COLO668 (cell line): ENCODE measurements at regions not wholly inside any gene's neighbourhood (a gene's known extent, or its start where the extent isn't known, plus 50 kb on each side); places are given as distances from the start of the nearest gene placed in this dataset.

Experiments used
- DNase-seq: peaks from one replicate; lab custom pipeline; 2025; ENCODE audit not compliant: unreplicated experiment; lab: John Stamatoyannopoulos, UW

DNA sequence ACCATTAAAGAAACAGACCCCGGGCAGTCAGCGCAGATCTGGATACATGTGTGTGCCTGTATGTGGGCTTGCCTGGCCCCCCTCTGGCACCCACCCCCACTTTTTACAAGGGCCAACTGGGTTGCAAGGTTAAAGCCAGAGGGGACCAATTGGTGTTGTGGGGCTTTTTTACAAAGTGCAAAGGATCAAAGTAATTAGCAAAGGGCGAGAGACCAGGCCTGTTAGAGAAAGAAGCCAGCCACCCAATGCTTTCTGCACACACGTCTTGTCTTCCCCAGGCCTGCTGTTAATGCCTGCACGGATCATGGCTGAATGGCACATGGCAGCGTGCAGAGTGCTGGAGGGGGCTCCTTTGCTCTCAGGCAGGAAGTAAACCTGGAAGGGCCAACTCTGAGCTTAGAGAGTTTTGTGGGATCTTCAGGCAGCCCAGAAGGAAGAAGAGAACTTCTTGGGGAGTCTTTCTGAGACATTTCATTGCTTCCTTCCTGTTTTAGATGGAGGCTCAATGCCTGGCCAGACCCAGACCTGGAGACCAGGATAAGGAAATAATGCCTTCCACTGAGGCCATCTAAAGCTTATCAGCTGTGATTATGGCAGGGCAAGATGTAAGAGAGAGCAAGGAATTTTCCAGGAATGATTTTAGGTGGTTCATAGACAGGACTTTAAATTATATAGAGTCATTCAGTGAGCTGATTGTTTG, 523.4 kb upstream of the TBX3 start:
- no peak for DNase-seq

DNA sequence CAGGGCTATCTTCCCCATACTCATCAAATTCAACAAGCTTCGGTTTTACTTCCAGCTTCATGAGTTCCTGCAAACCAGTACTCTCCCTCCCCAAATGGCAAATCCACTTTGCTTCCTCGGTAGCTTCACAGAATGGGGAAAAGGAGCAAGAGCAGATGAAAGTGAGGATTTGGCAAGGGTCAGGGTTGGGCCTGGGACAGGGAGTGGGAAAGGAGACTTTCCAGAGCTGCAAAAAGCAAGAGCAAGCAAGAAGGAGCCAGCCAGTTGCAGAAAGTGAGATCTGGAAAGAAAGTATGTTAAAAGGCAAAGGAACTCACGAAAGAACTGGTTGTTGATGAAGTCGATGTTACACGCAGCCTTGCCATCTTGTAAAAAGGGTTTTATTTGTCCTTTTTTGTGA, 522.8 kb upstream of the TBX3 start:
- no peak for DNase-seq

DNA sequence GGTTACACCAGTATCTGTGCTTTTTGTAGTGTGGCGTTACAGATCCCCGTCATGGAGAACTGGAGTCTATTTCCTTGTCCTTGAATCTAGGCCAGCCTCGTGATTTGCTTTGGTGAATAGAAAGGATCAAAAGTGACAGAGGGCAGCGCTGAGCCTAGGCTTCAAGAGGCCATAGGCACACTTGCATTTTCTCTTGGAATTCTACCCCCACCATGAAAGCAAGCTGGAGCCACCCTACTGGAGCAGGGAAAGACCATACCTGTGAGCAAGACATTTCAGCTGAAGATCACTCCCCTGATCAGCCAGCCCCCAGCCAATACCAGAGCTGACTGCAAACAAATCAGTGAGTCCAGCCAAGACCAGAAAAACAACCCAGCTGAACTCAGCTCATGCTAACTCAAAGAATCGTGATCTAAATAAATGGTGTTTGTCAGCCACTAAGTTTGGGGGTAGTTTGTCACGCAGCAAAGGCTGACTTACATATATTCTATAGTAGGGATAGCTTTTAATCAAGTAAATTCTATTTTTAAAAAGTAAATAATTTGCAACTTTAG, 521.9 kb upstream of the TBX3 start:
- DNase-seq, result no peak

DNA sequence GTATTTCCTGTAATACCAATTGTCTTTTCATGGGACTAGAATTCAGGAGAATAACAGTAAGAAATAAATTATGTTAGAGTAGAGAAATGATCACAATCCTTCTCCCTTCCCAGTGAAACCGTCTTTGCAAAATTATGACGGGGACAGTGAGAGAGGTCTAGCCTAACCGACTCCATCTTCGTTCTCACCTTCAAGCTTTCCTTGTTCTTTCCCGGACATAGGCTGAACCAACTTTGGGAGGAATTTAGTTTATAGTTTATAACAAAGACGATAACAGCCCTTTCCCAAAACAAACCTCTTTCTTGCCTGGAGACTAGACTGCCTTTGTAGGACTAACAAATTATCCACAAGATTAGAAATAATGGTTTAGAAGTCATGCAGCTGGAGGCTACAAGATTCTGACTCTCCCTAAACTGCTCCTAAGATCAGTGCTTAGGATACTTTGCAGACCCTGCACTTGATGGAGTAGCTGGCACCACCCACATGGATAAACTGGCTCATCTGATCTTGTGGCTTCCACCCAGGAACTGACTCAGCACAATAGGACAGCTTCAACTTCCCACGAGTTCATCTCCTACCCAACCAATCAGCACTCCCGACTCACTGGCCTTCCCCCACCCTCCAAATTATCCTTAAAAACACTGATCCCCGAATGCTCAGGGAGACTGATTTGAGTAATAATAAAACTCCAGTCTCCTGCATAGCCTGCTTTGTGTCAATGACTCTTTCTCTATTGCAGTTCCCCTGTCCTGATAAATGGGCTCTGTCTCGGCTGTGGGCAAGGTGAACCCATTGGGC, 521.2 kb upstream of the TBX3 start:
- DNase-seq, result no peak

DNA sequence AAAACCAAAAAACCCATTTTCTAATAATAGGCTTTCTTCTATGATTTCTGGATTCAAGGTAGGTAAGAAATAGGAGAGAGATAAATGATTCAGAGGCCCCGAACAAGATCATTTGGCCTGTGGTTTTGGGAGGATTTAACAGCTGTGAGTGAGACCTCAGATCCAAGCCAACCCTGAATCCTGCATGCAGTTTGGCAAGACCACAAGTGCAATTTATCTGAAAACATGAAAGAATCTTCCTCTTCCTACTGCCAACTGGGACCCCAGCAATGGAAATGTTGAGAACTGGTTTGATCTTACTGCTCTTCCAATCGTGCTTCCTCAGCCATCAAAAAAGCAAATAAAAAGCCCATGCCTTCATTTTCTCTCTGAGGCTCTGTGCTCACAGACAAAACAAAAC, 519.7 kb upstream of the TBX3 start:
- DNase-seq, result no peak

DNA sequence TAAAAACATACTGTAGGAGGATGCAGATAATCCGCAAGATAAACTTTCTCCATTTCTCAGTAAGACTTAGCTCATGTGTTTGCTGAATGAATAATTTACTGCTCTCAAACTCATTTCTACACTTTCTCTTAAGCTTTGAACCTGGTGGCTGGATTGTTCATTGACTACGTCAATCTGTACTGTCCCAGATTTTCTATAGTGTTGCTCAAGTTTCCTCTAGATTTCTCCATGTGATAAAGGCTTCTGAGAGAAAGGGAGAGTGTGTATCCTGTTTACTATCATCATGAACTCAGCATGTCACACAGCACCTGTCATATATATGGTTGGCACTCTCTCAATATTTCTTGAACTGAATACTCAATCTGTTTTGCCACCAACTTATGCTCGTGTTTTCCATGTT, 518.0 kb upstream of the TBX3 start:
- DNase-seq, result no peak

DNA sequence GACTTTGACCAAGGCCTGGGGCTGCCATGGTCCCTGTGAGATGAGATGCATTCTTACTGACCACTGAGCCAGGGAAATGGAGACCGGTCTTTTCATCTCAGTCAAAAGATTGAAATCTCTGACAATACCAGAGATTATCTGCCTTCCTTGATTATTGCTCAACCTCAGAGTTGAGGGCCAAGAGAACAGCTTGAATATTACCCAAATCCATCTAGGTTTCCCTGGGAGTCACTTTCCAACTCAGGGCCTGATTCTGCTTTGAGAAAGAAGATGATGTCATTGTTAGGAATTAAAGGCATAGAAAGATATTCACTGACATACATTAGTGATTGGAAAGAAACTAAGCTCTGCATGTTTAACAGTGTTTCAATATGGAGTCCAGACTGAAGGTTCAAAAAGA, 515.9 kb upstream of the TBX3 start:
- DNase-seq, result no peak

DNA sequence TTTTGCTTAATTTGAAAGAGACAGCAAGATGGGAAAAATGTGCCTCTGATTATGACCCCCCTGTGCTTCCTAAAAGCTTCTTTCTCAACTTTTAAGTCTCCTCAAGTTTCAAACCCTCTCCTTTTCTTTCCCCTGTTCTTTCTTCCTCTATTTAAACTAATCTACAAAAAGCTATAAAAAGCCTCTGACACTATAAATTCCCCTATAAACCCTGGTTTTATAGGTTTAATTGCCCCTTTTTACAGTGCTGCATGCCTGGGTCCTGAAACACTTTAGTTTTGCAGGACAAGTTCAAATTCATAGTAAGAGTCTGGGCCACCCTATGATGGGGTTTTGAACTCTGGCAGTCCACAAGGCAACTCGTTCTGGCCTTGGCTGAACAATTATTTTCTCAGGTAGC, 510.9 kb upstream of the TBX3 start:
- no peak for DNase-seq

DNA sequence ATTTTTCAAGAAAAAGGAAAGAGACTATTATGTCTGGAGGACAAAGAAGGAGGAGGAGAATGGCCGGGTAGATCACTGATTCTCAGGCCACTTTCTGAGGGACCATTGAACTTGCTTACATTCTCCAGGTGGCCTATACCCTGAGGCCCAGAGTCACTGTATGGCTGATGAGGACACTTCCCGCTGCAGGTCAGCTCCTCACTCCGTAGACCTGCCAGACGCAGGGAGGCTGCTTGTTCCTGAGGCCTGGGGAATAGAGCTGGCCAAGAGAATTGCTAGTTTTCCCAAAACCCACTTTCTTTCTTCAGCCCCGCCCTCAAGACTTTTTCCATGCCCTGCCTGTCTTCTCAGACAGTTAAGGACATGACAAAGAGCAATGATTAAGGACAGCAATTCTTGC, 510.5 kb upstream of the TBX3 start:
- no peak for DNase-seq

DNA sequence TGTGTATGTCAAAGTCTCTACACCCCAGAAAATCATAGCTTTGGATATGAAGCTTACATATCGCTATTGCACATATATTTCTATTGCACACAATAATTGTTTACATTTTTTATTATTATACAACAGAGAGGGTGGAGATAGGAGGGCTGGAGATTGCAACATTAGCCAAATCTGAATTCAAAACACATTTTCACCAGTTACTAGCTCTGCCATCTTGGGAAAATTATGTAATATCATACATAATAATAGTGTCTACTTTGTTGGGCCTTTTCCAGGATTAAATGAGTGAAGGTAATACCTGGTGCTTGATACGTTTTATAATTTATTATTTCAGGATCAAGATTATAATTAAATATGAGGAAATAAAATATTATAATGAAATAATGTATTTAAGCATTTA, 507.4 kb upstream of the TBX3 start:
- no peak for DNase-seq

DNA sequence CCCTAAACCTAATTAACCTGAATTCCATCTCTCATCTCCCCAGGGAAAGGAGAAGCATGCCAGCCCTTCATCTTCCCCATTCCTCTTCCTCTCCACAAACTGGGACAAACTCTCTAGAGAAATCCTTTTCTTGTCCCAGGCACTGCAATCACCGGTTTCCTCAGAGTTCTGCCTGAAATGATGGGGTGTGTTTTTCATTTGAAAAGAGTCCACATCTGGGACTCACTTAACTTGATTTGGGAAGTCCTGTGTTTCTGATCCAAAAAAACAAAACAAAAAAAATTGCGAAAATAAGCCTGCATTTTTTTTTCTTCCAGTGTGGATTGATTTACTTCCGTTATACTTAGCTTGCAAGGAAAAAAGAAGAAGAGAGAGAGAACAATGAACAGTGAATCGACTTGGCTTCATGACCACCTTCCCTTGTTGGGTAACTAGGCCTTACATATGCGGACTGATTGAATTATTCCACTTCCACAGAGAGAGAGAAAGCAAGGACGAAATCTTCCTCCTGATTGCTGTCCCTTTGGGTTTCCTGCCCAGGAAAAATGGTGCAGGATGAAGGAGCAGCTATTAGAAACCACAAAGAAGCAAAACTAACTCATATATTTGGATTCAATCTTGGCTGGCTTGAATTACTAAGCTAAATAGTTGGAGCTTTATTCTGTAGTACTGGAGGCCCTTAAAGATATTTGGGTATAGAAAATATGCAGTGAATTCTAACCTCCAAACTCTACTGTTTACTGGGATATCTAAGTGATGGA, 506.2 kb upstream of the TBX3 start:
- DNase-seq, result no peak

DNA sequence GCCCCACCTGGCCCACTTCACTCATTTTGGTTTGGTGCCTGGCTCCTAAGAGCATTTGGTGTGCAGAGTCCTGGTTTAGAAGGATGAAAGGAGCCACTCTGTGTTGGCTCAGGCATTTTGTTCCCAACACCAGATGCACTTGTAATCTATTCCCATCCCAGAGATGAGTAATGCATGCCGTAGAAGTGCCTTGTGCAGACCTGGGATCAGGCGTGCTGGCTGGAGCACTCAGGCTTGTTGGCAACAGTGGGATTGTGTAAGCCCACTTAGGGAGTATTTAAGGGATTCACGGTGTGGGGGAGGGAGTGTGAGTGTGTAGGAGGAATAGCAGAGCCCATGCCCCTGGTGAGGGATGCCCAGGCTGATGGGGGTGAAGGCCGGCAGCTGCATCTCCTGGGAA, 501.5 kb upstream of the TBX3 start:
- DNase-seq, result no peak

DNA sequence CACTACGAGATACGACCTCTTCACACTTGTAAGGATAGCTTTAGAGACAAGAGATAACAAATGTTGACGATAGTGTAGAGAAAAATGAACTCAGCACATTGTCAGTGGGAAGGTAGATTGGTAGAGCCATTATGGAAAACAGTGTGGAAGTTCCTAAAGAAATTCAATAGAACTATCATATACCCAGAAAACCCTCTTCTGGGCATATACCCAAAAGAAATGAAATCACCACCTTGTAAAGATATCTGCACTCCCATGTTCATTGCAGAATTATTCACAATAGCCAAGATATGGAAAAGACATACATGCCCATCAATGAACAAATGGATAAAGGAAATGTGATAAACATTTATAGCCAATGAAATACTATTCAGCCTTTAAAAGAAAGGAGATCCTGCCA, 499.8 kb upstream of the TBX3 start:
- no peak for DNase-seq

DNA sequence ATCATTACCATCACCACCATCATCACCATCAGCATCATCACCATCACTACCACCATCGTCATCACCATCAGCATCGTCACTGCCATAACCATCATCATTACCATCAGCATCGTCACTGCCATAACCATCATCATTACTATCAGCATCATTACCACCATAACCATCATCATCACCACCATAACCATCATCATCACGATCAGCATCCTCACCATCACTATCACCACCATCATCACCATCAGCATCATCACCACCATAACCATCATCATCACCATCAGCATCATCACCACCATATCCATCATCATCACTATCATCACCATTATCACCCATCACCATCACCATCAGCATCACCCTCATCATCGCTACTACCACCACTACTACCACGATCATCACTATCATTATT, 493.9 kb upstream of the TBX3 start:
- DNase-seq, result no peak

DNA sequence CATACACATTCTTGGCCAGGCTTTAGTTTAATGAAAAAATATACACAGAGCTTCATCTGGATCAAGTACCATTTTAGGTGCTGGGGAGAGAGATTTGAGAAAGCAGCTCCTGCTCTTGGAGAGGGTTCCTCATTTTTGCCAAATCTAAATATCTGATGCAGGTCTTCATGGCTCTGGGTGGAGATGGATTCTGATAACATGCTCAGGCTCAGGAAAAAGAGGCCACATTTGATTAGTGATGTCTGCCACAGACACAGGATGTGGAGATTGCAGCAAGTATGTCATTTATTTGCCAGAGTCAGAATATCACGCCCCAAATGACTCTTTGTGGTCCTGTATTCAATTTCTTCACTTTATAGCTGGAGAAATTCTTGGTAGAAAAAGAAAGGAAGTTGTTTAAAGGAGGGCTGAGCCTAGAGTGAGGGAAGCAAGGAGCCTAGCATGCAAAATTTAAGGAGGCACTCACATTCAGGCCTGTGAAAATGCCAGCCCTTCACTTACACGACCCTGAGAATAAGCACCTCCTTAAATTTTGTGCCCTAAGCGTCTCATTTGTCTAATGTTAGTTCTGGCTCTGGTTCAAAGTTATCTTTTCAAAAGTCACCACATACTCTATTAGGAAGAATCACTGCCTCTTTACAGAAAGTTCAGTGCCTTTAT, 492.9 kb upstream of the TBX3 start:
- DNase-seq, result no peak

DNA sequence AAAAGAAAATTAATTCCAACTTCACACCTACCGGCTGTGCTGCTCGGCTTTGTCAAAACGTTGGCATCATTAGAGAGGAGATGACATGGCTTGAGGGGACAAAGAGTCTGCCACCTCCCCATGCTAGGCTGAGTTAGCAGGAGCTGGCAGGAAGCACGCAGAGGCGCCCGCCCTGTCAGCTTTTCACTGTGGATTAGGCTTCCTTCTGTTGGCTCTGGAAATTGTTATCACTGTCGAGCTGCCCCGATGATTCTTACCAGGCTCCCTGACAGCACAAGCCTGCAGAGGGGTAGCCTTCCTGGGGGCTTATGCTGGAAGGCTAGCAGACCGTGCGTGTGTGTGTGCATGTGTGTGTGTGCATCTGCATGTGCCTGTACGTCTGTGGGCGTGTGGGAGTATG, 490.9 kb upstream of the TBX3 start:
- no peak for DNase-seq

DNA sequence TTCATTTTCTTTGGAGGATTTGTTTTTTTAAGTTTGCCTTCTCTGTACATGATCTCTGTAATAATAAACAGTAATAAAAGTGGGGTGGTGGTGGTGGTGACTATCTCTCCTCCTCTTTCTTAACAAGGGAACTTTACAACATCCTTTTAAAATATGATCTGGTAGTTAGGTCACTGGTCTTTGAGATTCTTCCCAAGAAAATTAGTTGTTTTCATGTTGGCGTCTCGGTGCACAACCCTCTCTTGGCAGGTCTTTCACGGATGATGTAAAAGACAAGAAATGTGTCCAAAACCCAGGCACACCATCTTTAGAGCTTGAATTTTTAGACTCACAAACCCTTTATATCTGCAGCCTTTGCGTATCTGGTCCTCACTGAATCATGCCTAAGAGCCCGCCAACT, 488.5 kb upstream of the TBX3 start:
- no peak for DNase-seq

DNA sequence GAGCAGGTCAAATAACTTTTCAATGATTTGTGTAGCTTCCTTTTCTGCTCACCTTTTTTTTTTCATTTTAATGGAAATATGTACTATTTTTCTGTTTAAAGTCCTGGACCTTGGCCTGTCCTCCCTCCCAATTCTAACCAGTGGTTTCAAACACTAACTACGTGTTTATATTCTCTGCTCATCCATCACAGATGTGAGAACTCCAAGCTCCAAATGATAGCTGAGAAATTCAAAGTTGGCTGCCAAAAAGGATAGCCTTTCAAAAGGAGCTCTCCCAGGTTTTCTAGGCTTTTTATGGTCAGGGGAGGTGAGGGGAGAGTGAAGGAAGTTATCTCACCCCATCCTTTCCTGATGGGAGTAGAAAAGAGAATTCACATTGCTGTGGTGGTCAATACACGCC, 486.0 kb upstream of the TBX3 start:
- DNase-seq, result no peak

DNA sequence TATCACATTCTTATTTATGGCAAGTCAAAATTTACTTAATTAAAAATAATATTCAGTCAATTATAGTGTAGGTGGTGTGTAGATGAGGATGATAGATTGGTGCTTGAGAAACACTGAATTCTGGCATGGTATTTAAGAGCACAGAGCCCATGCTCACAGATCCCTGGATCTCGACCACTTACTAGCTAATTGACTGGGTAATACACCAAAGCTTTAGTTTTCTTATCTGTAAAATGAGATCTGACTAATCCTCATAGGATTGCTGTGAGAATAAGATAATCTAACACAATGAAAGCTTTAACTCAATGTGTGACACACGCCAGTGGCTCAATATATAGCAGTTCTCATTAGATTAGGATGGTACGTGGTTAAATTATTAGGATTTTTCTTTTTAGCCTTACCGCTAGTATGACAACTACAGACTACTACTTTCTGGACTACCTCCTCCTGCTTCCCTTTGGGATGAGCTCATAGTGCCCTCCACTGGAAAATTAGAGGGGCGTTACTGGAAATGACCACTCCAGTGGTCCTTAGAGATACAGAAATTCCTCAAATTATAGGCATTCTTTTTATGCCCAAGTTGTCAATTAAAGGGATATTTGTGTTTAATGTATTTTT, 482.8 kb upstream of the TBX3 start:
- no peak for DNase-seq

DNA sequence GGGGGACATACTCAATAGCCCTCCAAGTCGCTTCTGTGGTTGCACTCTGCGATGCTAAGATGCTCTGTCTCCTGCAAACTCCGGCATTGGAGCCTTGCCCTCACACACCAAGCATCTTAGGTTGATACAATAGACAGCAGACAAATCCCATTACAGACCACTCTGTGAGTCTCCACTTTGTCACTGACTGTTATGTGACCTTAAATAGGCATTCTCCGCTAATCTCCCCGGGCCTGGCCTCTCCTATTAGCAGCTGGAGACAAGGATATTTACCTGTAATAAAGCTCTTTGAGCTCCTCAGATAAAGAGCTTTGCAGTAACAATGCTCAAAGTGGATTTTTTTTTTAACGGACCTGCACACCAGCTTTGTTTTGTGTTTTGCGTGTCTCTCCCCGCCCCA, 479.7 kb upstream of the TBX3 start:
- no peak for DNase-seq
